HG02798 (cell line): ENCODE measurements at regions not wholly inside any gene's neighbourhood (a gene's known extent, or its start where the extent isn't known, plus 50 kb on each side); places are given as distances from the start of the nearest gene placed in this dataset.
"Not testable (repeated sequence)": the region's sequence is repeated elsewhere in the genome, so short reads cannot be mapped to it uniquely, and the experiment has no call there.

Source experiments
- ATAC-seq: cut with Tn5 transposase; IDR thresholded peaks from one replicate; pipeline ENCODE4 v1.9.1; 2021; ENCODE audit warnings: mild to moderate bottlenecking; ENCODE audit not compliant: unreplicated experiment, poor library complexity

DNA sequence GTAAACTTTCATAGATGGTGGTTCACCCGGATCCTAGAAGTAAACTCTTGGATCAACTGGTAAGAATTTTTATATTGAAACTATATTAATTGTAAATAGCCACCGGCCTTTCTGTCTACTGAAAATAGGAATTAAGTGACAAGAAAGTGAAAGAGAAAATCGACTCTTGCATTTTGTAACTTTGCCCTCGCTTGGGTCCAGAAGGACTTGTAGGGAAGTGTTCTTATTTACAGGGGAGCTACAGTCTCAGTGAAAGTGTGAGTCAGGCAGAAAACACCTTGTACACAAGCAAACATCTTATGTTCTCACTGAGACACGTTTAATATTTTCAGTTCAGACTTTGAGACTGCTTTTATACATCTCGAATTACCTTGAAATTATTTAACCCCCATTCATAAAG, 238.9 kb downstream of the BLID start:
- ATAC-seq: no peak

DNA sequence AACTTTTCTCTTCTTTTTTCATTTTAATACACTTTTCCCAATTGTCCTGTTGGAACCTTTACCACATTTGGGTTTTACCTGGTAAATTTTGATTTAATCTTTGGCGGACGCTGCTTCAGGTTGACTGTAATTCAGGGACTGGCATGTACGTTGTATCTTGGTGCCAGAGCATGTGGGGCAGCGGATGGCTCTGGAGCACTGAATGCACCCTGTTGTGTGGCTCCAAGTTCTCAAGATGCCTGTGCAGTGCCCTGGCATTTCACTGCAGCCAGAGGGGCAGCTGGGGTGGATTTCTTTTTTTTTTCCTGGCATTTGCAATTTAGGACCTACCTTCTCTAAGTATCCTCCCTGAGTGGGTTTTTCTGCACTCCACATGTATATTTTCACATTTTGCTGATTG, 242.2 kb downstream of the BLID start:
- ATAC-seq: no peak

DNA sequence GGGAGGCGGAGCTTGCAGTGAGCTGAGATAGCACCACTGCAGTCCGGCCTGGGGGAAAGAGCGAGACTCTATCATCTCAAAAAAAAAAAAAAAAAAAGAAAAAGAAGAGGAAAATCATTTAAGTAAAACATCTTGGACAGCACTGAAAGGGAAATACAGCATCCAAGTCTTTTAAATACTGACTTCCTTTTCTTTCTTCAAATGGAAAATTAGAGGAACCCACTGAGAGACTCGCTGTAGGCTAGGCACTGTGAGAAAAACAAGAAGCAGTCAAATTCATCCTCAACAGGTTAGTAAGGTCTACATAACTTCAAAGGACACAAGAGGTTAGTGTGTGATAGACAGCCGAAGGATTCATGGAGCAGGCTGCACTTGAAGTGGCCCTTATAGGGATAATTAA, 243.7 kb downstream of the BLID start:
- no peak for ATAC-seq

DNA sequence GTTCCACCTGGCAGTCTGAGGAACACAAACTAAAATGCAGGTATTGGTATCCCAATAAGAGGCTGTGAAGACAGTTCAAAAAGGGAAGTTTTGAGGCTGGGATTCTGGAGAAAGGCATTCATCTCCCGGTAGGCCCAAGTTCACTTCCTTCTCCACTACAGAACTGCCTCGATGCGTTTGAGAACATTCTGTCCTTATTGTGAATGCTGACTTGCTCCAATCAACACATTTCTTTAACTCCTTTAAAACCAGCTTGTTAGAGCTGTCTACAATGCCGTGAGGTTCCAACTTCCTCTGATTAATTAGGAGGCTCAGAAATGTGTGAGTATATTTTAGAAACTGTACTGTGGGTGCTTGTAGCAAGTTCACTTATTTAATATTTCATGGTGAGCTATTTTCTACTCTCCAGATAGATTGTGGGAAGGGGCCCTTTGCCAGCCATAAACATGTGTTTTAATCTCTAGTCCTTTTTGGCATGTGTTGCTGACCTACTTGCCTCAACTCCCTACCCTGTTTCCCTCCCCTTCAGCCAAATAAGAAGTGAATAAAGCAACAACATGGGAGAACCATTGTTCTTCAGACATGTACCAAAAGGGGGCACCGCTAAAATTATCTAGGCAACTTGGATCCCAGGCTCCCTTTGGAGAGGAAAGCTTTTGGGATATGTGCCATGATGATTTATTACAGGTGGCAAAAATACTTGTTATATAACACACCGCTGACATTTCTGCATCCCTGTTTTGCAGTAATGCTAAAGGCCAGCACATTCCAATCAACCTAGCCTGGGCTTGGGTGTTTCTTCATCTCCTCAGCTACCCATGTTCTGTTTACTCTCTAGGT, 245.6 kb downstream of the BLID start:
- no peak for ATAC-seq

DNA sequence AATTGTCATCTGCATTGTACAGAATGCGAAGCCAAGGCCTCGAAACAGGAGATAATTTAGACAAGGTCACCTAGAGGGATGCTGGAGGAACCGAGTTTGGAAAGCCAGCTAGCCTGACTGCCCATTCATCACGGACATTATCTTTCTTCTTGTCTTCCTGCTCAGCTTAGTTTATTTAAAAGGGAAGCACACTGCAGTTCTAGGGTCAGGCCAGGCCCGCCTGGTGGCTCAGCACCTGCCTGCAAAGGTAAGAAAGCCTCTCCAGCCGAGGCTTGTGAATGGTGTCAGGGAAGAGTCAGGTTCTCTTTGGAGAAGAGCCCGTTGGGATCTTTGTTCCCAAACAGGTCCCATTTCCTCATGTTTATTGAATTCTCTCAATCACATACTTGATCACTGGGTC, 246.5 kb downstream of the BLID start:
- no peak for ATAC-seq

DNA sequence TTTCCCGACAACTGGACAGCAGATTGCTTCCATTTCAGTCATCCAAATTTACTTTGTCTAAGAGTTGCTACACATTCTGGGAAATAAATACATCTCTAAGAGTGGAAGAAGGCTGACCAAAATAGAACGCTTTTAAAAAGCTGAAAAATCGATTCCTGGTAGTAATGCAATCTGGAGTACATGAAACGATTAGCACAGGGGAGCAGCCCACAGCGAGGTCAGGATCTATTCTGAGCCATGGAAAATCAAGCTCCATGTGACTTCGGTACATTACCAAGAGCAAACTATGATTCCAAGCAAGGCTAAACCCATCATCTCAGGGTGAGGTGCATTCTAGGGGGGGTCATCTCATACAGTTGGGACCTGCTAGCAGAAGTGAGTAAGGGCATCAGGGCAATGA, 249.3 kb downstream of the BLID start:
- ATAC-seq: no peak

DNA sequence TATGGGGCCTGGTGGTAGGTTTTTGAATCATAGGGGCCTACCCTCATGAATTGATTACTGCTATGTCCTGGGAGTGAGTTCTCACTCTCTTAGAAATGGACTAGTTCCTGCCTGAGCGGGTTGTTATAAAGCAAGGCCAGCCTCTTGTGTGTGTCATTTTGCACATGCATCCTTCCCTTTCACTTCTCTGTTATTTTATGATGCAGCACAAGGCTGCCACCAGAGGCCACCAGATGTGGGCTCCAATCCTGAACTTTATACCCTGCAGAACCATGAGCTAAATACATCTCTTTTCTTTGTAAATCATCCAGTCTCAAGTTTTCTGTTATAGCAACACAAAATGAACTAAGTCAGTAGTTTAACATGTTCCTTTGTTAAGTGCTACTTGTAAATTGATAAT, 251.4 kb downstream of the BLID start:
- no peak for ATAC-seq

DNA sequence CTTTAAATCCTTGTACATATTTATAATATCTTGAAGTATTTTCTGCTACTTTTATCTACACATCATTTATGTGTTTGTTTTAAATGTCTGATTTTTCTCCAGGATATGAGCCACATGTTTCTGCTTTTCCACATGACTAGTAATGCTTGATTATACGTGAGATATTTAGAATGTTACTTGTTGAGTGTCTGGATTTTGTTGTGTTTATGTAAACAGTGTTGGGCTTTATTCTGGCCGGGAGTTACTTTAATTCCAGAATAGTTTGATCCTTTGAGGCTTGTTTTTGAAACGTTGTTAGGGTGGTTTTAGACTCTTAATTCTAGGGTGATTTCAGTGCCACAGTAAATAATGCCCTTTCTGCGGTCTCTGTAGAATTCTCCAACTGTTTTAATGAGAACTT, 252.9 kb downstream of the BLID start:
- ATAC-seq: no peak

DNA sequence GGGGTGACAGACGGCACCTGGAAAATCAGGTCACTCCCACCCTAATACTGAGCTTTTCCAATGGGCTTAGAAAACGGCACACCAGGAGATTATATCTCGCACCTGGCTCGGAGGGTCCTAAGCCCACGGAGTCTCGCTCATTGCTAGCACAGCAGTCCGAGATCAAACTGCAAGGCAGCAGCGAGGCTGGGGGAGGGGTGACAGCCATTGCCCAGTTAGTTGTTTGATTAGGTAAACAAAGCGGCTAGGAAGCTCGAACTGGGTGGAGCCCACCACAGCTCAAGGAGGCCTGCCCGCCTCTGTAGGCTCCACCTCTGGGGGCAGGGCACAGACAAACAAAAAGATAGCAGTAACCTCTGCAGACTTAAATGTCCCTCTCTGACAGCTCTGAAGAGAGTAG, 260.9 kb downstream of the BLID start:
- ATAC-seq: not testable (repeated sequence)

DNA sequence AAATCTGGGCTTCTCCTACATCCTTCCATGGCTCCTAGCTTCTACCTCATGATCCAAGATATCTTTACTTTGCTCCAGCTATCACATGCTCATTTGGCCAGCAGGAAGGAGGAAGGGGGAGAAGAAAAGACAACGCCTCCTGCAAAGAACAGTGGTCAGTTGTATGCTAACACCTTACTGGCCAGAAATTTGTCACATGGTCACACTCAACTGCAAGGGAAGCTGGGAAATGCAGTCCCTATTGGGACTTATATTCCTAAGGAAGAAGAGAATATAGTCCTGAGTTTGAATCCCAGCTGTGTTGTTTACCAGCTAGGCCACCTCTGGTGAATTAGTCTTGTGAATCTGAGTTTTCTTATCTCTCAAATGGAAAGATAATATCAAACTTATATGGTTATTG, 272.0 kb downstream of the BLID start:
- ATAC-seq: no peak

DNA sequence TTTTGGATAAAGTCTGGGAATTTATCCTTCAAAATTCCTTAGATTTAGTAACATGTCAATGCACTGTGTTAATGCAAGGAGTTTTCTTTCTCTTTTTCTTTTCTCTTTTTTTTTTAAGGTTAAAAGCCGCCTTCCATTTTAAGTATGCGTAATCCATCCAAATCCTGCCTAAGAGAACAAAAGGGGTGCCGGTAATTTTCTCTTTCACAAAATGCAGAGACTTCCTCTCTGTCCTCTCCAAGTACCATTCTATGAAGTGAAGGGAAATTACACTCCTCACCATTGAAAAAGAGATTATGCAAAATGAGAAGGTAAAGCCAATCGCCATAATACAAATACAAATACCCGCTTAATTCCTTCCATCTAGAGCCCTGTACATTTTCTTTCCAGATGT, 273.8 kb downstream of the BLID start:
- no peak for ATAC-seq

DNA sequence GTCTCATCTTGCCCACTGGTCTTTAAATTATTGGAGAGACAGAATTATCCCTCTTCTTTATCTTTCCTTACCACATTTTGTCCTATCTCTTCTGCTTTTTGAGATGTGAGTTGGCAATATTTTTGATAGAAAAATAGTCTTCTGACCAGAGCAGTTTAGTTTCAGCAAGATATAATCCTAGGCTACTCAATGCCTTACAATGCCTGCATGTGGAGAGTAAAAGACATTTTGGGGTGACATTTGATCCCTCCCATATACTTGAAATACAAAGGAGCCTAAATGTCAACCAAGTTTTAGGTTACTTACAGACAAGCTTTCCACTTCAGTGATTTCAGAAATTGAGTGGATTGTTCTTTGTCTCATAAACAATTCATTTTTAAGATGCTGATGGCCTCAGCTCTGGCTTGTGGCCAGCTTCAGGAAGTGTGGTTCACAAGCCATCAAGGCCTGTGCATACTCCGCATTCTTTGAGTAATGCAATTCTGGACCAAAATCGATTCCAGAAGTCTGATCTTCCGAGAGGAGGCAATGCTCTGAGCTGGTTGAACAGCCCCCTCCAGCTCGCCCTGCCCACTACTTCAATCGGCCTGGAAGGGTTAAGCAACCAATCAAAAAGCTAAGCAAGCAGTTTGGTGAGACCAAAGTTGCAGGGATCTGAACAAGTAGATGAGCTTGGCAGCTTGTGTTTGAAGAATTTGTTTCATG, 274.4 kb downstream of the BLID start:
- no peak for ATAC-seq

DNA sequence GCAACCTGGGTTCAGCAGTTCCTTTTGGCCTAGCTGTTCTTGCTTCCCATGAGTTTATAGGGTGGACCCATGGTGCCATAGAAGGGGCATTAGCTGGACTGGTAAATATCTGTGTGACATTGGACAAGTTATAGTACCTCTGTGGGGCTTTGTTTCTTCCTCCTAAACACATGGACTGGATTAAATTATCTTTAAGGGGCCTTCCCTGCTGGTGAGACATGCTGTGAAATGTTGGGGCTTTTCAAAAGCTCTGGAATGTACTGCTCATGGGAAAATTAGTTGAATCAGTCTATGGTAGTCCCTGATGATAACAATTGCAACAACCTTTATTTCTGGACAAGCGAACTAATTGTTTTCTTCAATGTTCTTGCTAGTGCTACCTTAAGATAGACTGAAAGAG, 276.2 kb downstream of the BLID start:
- no peak for ATAC-seq

DNA sequence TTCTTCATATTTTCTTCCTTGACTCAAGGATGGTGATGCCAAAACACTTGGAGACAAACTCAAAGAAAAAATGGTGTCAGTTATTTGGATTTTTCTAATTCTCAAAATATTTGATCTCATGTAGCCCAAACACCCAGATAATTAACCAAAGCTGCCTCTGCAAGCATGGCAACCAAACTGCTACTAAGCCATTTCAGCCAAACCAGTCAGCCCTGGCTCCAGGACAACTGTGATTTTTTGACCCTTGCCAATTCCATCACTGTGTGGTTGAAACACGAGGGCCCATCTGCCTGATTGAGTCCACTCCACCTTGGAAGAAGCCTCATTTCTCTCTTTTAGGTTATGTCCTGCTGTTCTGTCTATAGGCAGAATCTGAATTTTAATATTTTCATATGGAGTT, 277.4 kb downstream of the BLID start:
- ATAC-seq: no peak

DNA sequence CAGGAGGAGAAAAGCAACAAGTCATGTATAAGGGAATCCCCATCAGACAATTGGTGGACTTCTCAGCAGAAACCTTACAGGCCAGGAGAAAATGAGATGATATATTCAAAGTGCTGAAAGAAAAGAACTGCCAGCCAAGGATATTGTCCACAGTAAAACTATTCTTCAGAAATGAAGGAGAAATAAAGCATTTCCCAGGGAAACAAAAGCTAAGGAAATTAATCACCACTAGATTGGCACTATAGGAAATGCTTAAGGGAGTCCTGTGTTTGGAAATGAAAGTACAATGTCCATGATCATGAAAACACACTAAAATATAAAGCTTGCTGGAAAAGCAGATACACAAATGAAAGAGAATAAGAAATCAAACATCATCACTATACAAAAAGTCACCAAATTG, 282.0 kb downstream of the BLID start:
- no peak for ATAC-seq

DNA sequence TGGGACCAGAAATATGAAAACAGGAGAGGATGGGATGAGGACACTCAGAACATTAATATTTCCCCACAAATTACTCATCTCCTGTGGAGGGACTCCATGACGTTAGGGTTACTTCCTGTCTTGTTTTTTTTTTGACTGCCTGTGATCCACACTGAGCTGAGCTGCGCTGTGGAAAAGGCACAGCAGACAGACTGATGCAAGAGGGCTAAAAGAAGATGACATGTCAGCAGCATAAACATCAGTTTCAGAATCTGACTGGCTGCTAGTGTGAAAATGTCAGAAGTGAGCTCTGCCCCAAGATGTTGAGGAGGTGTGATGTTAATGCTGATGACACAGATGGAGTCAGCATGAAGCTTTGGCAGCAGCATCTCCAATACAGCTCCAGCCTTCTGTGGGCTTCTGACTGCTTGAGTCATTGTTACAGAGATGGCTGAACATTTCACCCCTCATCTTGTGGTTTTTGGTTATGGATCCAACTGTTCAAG, 286.8 kb downstream of the BLID start:
- ATAC-seq: no peak

DNA sequence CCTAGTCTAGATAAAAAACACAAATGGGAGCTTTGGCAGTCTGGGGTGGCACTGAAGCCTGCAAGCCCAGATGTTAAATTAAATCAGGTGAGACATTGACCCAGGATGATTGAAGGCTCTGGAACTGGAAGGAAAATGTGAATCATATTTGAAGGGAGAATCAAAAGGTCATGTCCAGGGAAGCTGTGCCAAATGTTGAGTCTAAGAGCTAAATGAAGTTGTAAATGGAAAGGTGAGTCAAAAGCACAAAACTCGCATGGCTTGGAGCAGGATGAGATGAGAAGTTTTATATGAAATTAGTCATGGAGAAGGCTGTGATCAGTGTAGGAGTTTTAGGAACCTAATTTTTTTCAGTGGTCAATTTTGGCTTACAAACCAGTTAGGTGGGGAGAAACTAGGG, 301.1 kb downstream of the BLID start:
- ATAC-seq: no peak

DNA sequence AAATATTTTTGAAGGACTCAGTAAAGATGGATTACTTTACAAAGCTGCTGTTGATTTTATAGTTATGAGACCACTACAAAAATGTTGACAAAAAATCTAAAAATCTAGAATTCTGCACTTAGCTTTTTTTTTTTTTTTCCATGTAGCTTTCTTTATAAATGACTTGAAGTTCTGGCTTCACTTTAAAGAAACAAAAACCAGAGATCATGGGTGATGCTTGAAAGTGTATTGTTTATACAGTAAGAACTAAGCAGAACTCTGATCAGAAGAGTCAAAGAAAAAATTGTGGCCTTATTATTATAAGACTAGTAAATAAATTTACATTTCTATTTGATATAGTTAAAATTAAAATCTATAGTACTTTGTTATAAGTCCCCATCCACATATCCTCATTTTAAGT, 301.7 kb downstream of the BLID start:
- no peak for ATAC-seq

DNA sequence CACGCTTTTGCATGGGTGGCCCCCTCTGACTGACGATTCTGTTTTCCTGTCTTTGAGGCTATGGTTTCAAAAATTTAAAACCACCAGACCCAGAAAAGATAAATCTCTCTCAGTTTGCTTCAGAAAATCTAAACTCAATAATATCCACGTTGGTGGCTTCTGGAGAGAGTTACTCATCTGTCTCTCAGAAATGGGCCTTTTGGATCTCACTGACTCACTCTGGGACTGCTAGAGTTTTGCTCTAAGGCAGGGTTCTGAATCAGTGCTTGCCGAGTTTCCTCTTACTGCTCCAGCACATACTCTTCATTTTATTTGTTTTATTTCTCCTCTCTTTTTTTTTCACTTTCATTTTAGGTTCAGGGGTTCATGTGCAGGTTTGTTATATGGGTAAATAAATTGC, 305.7 kb downstream of the BLID start:
- no peak for ATAC-seq

DNA sequence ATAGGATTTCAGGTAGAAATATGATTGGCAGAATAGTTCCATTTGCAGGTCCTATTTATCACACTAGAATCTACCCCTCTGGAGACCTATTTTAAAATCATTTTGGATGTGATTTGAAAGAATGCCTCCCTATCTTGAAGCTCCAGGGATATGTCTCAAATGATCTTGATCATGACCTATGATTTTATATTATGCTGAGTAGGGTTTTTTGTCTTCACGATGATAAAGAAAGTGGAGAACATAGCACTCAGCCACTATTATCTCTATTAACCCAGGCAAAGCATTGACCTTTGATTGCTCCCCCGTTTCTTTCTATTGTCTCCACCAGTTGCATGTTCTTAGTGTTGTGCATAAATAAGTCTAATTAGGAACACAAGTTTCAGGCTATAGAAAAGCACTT, 307.9 kb downstream of the BLID start:
- no peak for ATAC-seq

DNA sequence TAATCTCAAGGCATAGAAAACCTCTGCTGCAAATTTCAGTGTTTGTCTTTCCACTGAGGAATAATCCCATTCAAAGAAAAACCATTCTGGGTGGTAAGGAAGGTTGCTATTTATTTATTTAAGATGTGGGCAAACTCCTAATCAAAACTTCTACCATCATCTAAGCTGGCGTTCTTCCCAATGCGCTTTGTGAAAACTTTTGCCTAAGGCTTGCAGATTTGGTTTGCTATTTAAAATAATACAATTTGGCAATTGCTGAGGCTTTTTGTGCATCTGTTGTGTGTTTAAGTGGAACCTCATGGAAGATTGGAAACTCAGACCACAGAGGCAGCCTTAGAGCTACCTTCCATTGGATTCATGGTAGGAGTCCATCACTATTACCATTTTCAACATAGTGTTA, 309.0 kb downstream of the BLID start:
- no peak for ATAC-seq

DNA sequence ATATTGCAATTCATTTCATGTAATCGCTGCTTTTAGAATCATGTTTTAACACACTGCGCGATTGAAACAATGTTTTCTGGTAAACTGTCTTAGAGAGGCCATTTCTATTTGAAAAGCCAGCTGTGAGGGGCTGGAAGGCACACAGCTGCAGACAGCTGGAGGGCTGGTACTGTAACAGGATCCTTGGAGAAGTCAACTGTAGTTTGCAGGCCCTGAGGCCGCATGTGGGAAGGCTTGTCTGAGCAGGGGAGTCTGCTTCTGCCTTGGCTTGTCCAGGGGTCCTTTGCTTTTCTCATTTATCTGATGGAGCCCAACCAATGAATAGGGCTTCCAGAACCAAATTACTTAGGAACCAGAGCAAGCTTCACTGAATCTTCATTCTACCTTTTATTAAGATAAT, 313.5 kb downstream of the BLID start:
- no peak for ATAC-seq
